HG03439 (cell line): ENCODE measurements at regions not wholly inside any gene's neighbourhood (a gene's known extent, or its start where the extent isn't known, plus 50 kb on each side); places are given as distances from the start of the nearest gene placed in this dataset.
"Not testable (repeated sequence)": the region's sequence is repeated elsewhere in the genome, so short reads cannot be mapped to it uniquely, and the experiment has no call there.

Source experiments
- ATAC-seq: cut with Tn5 transposase; IDR thresholded peaks from one replicate; pipeline ENCODE4 v1.9.1; 2021; ENCODE audit warnings: mild to moderate bottlenecking, moderate library complexity; ENCODE audit not compliant: unreplicated experiment

- no peak for ATAC-seq
These were observed 928.0 kb upstream of the POT1 start for GRCh38 chr7:125857606-125858005.

GRCh38 chr7:125848157-125848556 is 918.5 kb upstream of the POT1 start:
- ATAC-seq: no peak

- no peak for ATAC-seq
These were observed 918.1 kb upstream of the POT1 start for GRCh38 chr7:125847692-125848091.

GRCh38 chr7:125847055-125847454 is 917.4 kb upstream of the POT1 start:
- ATAC-seq: no peak

GRCh38 chr7:125845686-125846085 is 916.1 kb upstream of the POT1 start:
- ATAC-seq: no peak

- ATAC-seq: no peak
These were observed 904.8 kb upstream of the POT1 start for GRCh38 chr7:125834421-125834820.

GRCh38 chr7:125833839-125834238 is 904.2 kb upstream of the POT1 start:
- ATAC-seq: no peak

GRCh38 chr7:125830743-125831142 is 901.1 kb upstream of the POT1 start:
- no peak for ATAC-seq

- ATAC-seq: no peak
These were observed 898.6 kb upstream of the POT1 start for GRCh38 chr7:125828153-125828700.

- no peak for ATAC-seq
These were observed 893.9 kb upstream of the POT1 start for GRCh38 chr7:125823538-125823937.

- ATAC-seq: no peak
These were observed 890.9 kb upstream of the POT1 start for GRCh38 chr7:125820495-125820894.

- ATAC-seq: no peak
These were observed 884.5 kb upstream of the POT1 start for GRCh38 chr7:125814100-125814499.

GRCh38 chr7:125806491-125806890 is 876.9 kb upstream of the POT1 start:
- not testable (repeated sequence) for ATAC-seq

- no peak for ATAC-seq
These were observed 874.6 kb upstream of the POT1 start for GRCh38 chr7:125804273-125804672.

- no peak for ATAC-seq
These were observed 850.5 kb upstream of the POT1 start for GRCh38 chr7:125780153-125780552.

- no peak for ATAC-seq
These were observed 845.7 kb upstream of the POT1 start for GRCh38 chr7:125775317-125775716.

- ATAC-seq: no peak
These were observed 843.6 kb upstream of the POT1 start for GRCh38 chr7:125773113-125773785.

- no peak for ATAC-seq
These were observed 818.3 kb upstream of the POT1 start for GRCh38 chr7:125747966-125748365.

- no peak for ATAC-seq
These were observed 816.9 kb upstream of the POT1 start for GRCh38 chr7:125746510-125746909.

- no peak for ATAC-seq
These were observed 797.6 kb upstream of the POT1 start for GRCh38 chr7:125727215-125727614.

- no peak for ATAC-seq
These were observed 766.0 kb upstream of the POT1 start for GRCh38 chr7:125695626-125696025.

GRCh38 chr7:125683156-125683555 is 753.5 kb upstream of the POT1 start:
- no peak for ATAC-seq

- ATAC-seq: peak; percentile 57
These were observed 751.9 kb upstream of the POT1 start for GRCh38 chr7:125681508-125681907.
